Sigmoid colon (tissue), 4 donors: ENCODE measurements at regions not wholly inside any gene's neighbourhood (a gene's known extent, or its start where the extent isn't known, plus 50 kb on each side); places are given as distances from the start of the nearest gene placed in this dataset.

Experiments used
- CTCF ChIP-seq, 4 experiments: fragments of 450-650 bp in 3 of 4; fragments of 200-600 bp in 1 of 4; IDR thresholded peaks; one replicate each; pipeline ENCODE4 v1.5.1; 2016 to 2019; ENCODE audit warnings: antibody characterized with exemption in 4 of 4, mild to moderate bottlenecking in 3 of 4, moderate library complexity in 2 of 4
- POLR2A ChIP-seq, 2 donors: fragments of 450-650 bp; IDR thresholded peaks; one replicate each; pipeline ENCODE4 v1.6.1; 2016; ENCODE audit warnings: antibody characterized with exemption in 2 of 2, mild to moderate bottlenecking in 2 of 2, moderate library complexity in 2 of 2
- POLR2AphosphoS5 ChIP-seq, 4 donors: sonication (generic); formaldehyde crosslinking; IDR thresholded peaks; one replicate each; pipeline ENCODE4 v1.6.1; 2017; ENCODE audit warnings: antibody characterized with exemption in 4 of 4

DNA sequence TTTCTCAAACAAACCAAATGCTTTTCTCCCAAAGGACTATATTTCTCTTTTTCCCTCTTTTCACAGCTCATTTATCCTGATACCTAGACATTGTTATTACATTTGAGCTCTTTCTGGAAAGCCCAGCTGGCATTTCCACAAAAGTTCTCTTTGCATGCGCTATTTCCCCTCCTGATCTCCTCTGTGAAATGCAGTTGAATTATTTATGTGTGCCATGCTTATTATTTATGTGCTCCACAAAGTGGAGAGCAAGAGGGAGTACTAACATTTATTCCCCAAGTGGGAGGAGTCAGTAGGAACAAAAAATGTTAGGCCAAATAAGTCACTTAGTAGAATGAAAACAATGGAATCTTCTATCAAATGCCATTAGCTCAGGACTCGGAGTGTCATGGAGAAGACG, 626.6 kb upstream of the IGFBP7 start:
- TF ChIP-seq CTCF (IDR thresholded peaks at IDR 0.05) (no peak), POLR2A (IDR thresholded peaks at IDR 0.05) (no peak), POLR2AphosphoS5 (IDR thresholded peaks at IDR 0.05) (no peak)
